ACC112 (cell line): ENCODE measurements at regions not wholly inside any gene's neighbourhood (a gene's known extent, or its start where the extent isn't known, plus 50 kb on each side); places are given as distances from the start of the nearest gene placed in this dataset.

Experiments
- H2AFZ ChIP-seq: fragments of 200-600 bp; sonication (generic); one replicate; pipeline ENCODE4 v1.6.0; 2017; ENCODE audit warnings: antibody characterized with exemption, low read length; ENCODE audit not compliant: unreplicated experiment
- H3K27ac ChIP-seq: fragments of 200-600 bp; sonication (generic); 2 replicates; pipeline ENCODE4 v1.5.1; 2014; ENCODE audit warnings: low read depth, mild to moderate bottlenecking, antibody characterized with exemption, low read length, moderate library complexity
- H3K27me3 ChIP-seq: fragments of 200-600 bp; sonication (generic); 2 replicates; pipeline ENCODE4 v1.6.1; 2014; ENCODE audit warnings: mild to moderate bottlenecking, antibody characterized with exemption, low read length, moderate library complexity, mixed read lengths; ENCODE audit not compliant: insufficient read depth
- H3K36me3 ChIP-seq: fragments of 200-600 bp; sonication (generic); 2 replicates; pipeline ENCODE4 v1.6.1; 2016; ENCODE audit warnings: mild to moderate bottlenecking, antibody characterized with exemption, low read length, moderate library complexity, mixed read lengths; ENCODE audit not compliant: insufficient read depth
- H3K4me1 ChIP-seq: fragments of 200-600 bp; sonication (generic); one replicate; pipeline ENCODE4 v1.6.1; 2016; ENCODE audit warnings: low read length, mixed read lengths; ENCODE audit not compliant: insufficient read depth, unreplicated experiment, control insufficient read depth
- H3K4me3 ChIP-seq: fragments of 200-600 bp; sonication (generic); 2 replicates; pipeline ENCODE4 v1.5.1; 2014; ENCODE audit warnings: mild to moderate bottlenecking, low read depth, low read length
- H3K79me2 ChIP-seq: fragments of 200-600 bp; sonication (generic); one replicate; pipeline ENCODE4 v1.6.0; 2016; ENCODE audit warnings: low read length; ENCODE audit not compliant: control insufficient read depth, unreplicated experiment, insufficient read depth

- H3K36me3 ChIP-seq, result no peaks in the 10 kb centered on the region
- no peak overlapping the region for H3K4me3 ChIP-seq
- no peak overlapping the region for H3K27ac ChIP-seq
- no peak overlapping the region for H2AFZ ChIP-seq
- H3K27me3 ChIP-seq, result no peaks in the 10 kb centered on the region
- no peaks in the 10 kb centered on the region for H3K4me1 ChIP-seq
- no peaks in the 10 kb centered on the region for H3K79me2 ChIP-seq
Measured at GRCh38 chr3:107100573-107100972, 276.7 kb upstream of the CCDC54 start.

DNA sequence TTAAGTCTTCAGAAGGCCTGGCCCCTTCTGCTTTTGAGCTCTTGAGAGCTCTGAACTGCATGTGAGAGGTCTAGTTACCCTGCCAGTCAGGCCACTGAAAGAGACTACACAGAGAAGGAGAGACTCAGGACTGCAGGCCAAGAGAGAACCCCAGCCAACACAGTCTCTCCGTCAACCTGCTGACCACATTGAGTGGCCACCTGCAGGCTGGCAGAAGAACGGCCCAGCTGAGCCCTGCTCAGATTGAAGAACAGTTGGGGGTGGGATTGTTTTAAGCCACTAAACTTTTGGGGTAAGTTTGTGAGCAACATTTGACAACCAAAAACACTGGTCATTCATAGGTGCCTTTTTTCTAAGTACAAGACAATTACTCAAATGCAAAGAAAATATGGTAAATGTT lies 273.5 kb upstream of the CCDC54 start:
- no peak overlapping the region for H3K27ac ChIP-seq
- H3K36me3 ChIP-seq, result no peaks in the 10 kb centered on the region
- H2AFZ ChIP-seq, result no peak overlapping the region
- H3K4me1 ChIP-seq, result no peaks in the 10 kb centered on the region
- no peak overlapping the region for H3K4me3 ChIP-seq
- H3K27me3 ChIP-seq, result no peaks in the 10 kb centered on the region
- no peaks in the 10 kb centered on the region for H3K79me2 ChIP-seq

DNA sequence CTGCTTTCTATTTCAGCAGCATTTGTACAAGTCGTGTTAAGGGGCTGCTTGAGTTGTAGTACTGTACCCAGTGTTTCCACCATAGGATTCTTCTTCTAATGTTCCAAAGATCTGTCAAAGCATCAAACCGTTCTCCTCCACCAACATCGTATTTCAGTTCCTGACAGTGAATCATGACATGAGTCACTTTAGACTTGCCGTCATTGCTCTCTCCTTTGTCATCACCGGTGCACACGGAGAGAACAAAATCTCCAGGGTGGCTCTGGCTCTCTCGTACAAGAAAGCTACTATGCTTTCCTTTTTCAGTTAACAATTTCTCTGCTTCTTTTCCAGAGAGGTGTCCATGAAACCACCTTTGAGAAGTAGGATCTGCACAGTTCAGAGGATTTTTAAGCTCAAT lies 270.9 kb upstream of the CCDC54 start:
- no peak overlapping the region for H3K27ac ChIP-seq
- H3K36me3 ChIP-seq, result no peaks in the 10 kb centered on the region
- H2AFZ ChIP-seq, result no peak overlapping the region
- H3K79me2 ChIP-seq, result no peaks in the 10 kb centered on the region
- H3K4me3 ChIP-seq, result no peak overlapping the region
- no peaks in the 10 kb centered on the region for H3K27me3 ChIP-seq
- no peaks in the 10 kb centered on the region for H3K4me1 ChIP-seq

- no peaks in the 10 kb centered on the region for H3K4me1 ChIP-seq
- H3K27ac ChIP-seq, result no peak overlapping the region
- no peaks in the 10 kb centered on the region for H3K27me3 ChIP-seq
- no peaks in the 10 kb centered on the region for H3K79me2 ChIP-seq
- H3K4me3 ChIP-seq, result no peak overlapping the region
- no peaks in the 10 kb centered on the region for H3K36me3 ChIP-seq
- H2AFZ ChIP-seq, result no peak overlapping the region
Measured at GRCh38 chr3:107106907-107107306, 270.3 kb upstream of the CCDC54 start.

DNA sequence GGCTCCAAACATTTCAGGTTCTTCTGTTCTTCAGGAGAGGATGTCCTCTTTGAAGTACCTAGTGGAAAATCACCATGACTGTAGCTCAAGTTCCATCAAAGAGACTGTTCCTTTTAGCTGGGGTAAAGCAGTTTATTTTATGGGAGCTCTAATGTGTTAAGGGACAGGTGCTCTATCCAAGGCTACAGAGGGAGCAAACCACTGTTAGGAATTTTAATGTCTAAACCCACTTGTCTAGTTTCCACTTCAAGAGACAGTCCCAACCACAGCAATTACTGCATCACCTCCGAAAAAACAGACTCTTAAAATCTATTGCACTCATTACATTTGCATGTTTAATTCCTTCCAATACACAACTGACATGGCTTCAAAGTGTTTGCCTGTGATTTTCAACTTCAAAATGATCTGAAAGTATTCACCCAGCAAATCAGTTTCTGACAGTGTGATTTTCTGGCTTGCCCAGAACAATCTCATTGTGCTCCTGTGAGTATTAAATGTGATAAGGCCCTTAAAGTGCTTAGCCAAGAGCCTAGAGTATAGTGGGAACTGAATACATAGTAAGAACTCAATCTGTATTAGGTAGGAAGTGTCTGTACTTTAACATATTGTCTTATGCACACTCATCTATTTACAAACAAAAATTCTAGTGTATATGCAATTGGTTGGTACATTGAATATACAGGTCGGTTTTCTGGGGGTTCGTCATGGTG lies 266.5 kb upstream of the CCDC54 start:
- Histone ChIP-seq H3K27ac (no peak overlapping the region), H2AFZ (no peak overlapping the region), H3K4me1 (no peaks in the 10 kb centered on the region), H3K36me3 (no peaks in the 10 kb centered on the region), H3K4me3 (no peak overlapping the region), H3K27me3 (no peaks in the 10 kb centered on the region), H3K79me2 (no peaks in the 10 kb centered on the region)

GRCh38 chr3:107111872-107112271 lies 265.4 kb upstream of the CCDC54 start:
- Histone ChIP-seq H3K4me3 (no peak overlapping the region), H3K36me3 (no peaks in the 10 kb centered on the region), H3K79me2 (no peaks in the 10 kb centered on the region), H3K4me1 (no peaks in the 10 kb centered on the region), H3K27me3 (no peaks in the 10 kb centered on the region), H2AFZ (no peak overlapping the region), H3K27ac (no peak overlapping the region)

- Histone ChIP-seq H2AFZ (no peak overlapping the region), H3K27me3 (no peaks in the 10 kb centered on the region), H3K79me2 (no peaks in the 10 kb centered on the region)
Measured at GRCh38 chr3:107112356-107112755, 264.9 kb upstream of the CCDC54 start.

DNA sequence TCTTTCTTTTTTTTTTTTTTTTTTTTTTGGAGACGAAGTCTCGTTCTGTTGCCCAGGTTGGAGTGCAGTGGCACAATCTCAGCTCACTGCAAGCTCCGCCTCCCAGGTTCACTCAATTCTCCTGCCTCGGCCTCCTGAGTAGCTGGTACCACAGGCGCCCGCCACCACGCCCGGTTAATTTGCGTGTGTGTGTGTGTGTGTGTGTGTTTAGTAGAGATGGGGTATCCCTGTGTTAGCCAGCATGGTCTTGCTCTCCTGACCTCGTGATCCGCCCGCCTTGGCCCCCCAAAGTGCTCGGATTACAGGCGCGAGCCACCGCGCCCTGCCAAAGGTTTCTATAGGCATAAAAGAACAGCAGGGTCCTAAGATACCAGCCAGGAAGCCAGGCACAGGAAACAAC lies 261.0 kb upstream of the CCDC54 start:
- Histone ChIP-seq H3K27me3 (no peaks in the 10 kb centered on the region), H3K4me3 (no peak overlapping the region), H3K79me2 (no peaks in the 10 kb centered on the region), H2AFZ (no peak overlapping the region), H3K36me3 (no peaks in the 10 kb centered on the region), H3K27ac (no peak overlapping the region), H3K4me1 (peaks cover 5% of the 10 kb centered on the region)

More at GRCh38 chr3:107112356-107112755, 264.9 kb upstream of the CCDC54 start:
- Histone ChIP-seq H3K4me1 (no peaks in the 10 kb centered on the region), H3K27ac (no peak overlapping the region), H3K36me3 (no peaks in the 10 kb centered on the region), H3K4me3 (no peak overlapping the region)

GRCh38 chr3:107117156-107117555 lies 260.1 kb upstream of the CCDC54 start:
- no peak overlapping the region for H2AFZ ChIP-seq
- no peaks in the 10 kb centered on the region for H3K27me3 ChIP-seq
- no peaks in the 10 kb centered on the region for H3K79me2 ChIP-seq
- no peak overlapping the region for H3K4me3 ChIP-seq
- no peaks in the 10 kb centered on the region for H3K36me3 ChIP-seq
- no peak overlapping the region for H3K27ac ChIP-seq
- H3K4me1 ChIP-seq, result peaks cover 5% of the 10 kb centered on the region

DNA sequence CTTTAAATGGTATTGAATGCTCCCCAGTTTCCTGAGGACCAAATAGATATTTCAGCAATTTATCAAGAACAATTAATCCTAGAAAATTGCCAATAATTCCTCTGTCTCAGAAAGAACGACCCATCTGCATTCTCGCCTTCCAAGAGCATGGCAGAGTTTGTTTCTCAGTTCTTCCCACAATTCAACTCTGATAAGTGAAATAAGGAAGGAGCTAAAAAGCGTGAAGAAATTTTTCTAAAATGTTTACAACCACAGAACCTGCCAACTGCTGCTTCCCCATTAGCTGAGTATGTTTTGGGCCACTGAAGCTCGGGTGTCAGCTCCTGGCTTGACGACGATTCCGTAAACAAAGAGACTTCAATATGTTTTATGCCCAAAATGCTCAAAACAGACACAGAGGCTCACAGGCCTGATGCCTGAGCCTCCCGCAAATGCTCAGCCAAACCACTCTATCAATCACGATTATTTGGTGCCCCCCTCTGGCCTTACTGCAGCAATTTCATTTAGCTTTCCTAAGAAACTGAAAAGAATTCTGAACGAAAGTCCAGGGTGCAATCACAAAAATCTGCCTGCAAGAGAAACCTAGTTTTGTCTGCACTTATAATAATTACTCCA lies 259.2 kb upstream of the CCDC54 start:
- no peaks in the 10 kb centered on the region for H3K79me2 ChIP-seq
- H3K27ac ChIP-seq, result no peak overlapping the region
- H3K27me3 ChIP-seq, result no peaks in the 10 kb centered on the region
- peak overlapping the region; percentile 62 for H2AFZ ChIP-seq
- no peak overlapping the region for H3K4me3 ChIP-seq
- peaks cover 5% of the 10 kb centered on the region for H3K4me1 ChIP-seq
- no peaks in the 10 kb centered on the region for H3K36me3 ChIP-seq

- Histone ChIP-seq H3K36me3 (no peaks in the 10 kb centered on the region), H3K4me3 (no peak overlapping the region), H3K79me2 (no peaks in the 10 kb centered on the region), H3K27me3 (no peaks in the 10 kb centered on the region), H3K4me1 (peaks cover 7% of the 10 kb centered on the region), H3K27ac (no peak overlapping the region), H2AFZ (no peak overlapping the region)
Measured at GRCh38 chr3:107124885-107125284, 252.4 kb upstream of the CCDC54 start.
